Fibroblast of skin of left biceps (primary cell): ENCODE measurements at regions not wholly inside any gene's neighbourhood (a gene's known extent, or its start where the extent isn't known, plus 50 kb on each side); places are given as distances from the start of the nearest gene placed in this dataset.

ENCODE experiments used
- DNase-seq, 2 experiments: peaks; one replicate each; pipeline ENCODE4 v3.0.0-alpha.2; 2013; ENCODE audit warnings: low read depth in 2 of 2

DNA sequence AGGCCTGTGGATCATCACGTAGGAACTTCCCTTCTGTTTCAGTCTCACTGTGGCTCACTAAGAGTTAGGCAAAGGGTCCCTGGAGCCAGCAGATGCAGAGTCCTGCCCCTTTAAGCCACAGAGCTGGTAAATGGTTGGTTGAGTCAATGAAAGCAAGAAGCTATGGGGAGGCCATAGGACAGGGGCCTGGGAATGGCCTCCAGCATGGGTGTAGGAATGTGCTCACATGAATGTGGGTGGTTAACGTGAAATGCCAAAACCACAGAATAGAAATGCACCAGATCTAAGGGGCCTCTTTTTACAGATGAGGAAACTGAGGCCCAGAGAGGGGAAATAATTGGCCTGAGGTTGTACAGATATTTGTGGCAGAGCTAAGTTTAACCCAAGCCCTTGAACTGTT is 150.3 kb downstream of the TLE3 start:
- no peak for DNase-seq

DNA sequence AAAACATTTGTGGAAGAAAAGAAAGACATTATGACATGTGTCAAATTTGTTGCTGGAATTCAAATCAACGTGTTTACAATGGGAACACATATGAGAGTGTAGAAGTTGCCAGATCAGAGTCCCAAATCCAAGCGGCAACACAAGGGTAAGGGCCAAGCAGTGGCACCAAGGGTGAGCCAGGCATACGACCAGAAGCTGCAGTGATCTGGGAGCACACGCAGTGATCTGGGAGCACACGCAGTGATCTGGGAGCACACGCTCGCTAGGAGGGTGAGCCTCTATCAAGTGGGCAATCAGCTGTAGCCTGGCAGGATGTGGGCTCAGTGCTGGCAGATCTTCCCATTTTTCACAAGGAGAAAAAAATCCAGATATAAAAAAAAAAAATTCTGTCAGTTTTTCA is 148.2 kb downstream of the TLE3 start:
- DNase-seq = no peak

DNA sequence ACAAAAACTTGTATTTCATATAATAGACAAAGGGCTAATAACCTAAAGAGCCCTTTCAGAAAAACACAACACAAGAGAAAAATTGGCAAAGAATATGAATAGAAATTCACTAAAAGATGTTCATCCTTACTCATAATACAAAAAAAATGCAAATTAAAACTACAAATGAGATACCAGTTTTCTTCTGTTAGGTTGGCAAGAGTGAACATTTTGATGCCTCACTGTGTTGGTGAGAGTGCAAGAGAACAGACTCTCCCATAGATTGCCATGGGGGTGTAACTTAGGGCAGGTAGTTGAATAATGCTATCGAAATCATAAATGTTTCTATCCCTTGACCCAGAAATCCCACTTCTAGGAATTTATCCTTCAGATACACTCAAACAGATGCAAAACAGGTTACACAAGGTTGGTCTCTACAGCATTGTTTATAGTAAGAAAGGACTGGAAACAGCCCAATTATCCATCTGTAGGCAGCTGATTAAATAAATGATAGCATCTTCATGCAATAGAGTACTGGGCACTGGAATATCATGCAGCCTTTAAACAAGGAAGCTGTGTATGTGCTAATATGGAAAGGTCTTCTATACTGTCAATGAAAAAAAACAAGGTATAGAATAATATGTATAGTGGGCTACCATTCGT is 146.3 kb downstream of the TLE3 start:
- no peak for DNase-seq

DNA sequence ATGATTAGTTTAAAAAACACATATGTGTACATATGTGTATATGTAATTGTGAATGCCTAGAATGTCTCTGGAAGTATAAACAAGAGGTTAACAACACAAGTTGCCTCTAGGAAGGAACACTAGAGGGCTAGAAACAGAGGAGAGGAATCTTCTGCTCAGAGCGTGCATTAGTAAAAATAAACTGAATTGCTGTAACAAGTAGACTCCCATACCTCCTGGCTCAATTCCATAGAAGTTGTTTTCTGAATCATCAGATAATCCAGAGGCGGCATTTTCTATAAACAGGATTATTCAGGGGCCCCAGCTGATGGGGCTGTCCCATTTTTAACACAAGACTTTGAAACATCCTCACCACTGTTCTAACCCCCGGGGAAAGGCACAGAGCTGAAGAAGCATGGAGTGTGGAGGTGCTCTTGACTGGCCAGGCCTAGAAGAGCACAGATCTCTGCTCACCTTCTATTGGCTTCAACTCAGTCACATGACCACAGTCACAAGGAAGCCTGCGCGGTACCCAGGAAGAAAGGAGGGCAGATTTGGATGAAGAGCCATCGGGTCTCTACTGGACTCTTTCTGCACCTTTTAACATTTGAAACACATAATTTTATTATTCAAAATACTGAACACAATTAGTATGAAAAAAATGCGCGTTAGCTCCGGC is 145.7 kb downstream of the TLE3 start:
- DNase-seq = no peak

- no peak for DNase-seq
These were observed 144.7 kb downstream of the TLE3 start for GRCh38 chr15:69953051-69953450.

DNA sequence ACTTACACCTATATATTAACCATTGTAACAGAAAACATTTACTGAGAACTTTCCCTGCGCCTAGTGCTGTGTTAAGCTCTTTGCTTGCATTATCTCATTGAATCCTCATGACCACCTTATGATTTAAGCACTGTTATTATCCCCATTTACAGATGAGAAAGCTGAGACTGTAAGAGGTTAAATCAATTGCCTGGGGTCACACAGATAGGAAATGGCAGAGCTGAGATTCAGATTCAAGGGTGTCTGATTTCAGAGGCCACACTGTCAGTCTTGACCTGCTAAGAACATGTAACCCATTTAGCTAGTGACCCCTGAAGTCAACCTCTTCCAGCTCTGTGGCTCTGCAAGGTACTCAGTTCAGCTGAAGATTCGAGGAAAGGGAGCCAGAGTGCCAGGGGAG is 143.9 kb downstream of the TLE3 start:
- DNase-seq = no peak

GRCh38 chr15:69954666-69955065 is 143.1 kb downstream of the TLE3 start:
- DNase-seq = no peak

- no peak for DNase-seq
These were observed 142.3 kb downstream of the TLE3 start for GRCh38 chr15:69955240-69955894.

DNA sequence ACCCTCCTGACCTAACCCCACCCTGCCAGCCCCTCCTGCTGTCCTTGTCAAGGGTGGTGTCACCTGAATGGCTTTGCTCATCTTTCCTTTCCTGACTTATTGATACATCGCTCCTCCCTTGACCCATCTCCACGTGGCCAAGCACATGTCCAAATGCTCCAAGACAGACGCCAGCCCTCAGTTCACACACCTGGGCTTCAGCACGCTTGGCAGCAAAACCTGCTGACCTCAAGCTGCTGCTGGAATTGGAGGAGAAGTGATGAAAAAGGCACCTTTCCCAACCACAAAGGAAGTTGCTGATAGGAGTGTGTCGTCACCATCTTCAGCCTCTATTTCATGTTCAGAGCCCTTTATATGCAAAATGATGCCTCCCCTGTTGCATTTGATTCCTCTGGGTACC is 141.3 kb downstream of the TLE3 start:
- no peak for DNase-seq

DNA sequence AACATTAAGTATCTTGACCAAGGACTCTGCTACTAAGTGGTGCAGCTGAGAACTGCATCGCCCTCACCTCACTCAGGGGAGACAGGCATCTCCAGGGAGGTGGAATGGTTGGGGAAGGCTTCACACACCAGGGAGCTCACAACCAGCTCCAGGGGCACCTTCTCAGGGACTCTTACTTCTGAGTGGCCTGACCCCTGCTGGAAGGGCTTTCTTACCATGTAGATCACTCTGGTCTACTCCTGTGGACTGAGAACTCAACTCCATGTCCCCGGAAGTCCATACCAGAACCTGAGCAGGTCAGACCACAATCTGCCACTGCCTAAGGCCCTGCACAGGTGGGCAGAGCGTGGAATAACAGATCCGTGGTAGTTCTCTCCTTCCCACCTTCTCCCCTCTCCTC is 140.5 kb downstream of the TLE3 start:
- DNase-seq = no peak

DNA sequence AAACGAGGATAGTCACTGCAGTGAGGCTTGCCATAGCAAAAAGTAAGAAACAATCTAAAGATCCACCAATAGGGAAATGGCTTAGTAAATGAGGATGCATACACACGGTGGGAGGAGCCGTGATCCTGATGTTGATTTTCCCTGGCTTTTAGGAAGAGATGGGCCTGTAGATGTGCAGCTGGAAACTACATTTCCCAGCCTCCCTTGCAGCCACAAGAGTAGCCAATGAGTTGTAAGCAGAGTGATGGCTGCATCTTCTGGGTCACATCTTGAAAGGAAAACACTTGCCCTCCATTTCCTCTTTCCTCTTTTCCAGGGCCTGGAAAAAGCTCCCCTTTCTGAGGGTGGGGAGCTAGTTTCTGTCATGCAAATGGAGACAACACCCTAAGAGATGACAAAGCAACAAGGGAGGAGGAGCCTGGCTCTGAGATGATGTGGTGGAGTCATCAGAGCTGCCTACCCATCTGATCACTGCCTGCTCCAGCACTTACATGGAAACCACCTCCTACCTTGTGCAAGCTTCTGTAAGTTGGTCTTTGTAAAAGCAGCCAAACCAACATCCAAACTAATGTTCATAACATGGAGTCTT is 139.1 kb downstream of the TLE3 start:
- no peak for DNase-seq

GRCh38 chr15:69962561-69962960 is 135.2 kb downstream of the TLE3 start:
- DNase-seq = no peak

GRCh38 chr15:69963385-69963784 is 134.3 kb downstream of the TLE3 start:
- DNase-seq = no peak

DNA sequence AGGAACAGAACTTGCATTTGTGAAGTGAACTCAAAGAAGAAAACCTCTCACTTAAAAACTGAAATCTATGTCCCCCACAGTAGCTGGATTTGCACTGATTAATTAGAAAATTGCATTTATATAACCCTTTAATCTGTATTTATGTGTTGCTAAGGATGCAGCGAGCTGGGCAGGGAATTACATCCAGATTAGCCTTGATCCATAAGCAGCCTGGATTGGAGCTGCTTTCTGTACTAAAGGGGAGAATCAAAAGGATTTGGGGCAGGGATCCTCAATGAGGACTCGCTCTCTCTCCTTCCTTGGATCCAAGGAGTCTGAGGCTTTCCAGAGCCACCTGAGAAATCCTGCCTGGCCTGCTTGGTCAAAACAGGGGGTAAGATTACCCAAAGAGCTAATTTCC is 125.9 kb downstream of the TLE3 start:
- DNase-seq = no peak

DNA sequence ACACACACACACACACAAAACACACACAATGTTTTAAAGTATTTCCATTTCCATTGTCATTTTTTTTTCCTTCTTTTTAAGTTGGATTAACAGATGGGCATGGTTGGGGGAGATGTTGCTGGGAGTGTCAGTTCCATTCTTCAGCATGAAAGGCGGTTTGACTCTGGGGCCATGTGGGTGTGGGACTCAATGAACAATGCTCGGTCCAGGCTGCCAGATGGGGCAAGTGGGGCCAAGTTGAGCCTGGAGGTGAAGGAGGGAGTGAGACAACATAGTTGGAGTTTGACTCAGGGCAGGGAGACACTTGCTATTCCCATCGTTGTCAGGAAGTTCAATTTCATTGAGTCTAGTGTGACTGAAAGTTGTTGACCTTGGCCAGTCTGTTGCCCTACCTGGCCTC is 125.3 kb downstream of the TLE3 start:
- no peak for DNase-seq

DNA sequence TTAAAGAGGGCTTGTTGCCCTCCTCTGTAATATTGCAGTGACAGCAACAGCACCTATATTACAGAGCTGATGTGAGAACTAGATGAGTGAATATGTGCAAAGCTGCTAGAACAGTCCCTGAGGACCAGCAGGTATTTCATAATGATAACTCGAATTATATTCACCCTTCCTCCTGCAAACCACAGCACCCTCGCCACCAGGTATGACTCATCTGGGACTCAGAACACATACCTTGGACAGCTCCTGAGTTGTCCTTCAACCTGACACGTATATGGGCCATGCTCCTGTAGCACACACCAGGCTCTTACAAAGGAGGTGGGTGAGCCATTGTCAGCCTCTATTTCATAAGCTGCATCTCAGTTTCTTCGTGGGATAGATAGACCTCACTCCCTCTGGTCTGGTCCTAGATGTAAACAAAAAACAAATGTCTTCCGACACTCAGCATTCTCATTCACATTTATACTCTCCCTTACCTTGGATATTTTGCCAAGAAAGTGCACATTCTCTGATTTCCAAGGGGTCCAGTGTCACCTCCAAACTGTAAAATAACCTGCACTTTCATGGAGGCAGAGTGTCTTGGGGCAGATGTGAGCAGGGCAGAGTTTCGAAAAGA is 124.5 kb downstream of the TLE3 start:
- DNase-seq = peak; percentile 2 to 5

DNA sequence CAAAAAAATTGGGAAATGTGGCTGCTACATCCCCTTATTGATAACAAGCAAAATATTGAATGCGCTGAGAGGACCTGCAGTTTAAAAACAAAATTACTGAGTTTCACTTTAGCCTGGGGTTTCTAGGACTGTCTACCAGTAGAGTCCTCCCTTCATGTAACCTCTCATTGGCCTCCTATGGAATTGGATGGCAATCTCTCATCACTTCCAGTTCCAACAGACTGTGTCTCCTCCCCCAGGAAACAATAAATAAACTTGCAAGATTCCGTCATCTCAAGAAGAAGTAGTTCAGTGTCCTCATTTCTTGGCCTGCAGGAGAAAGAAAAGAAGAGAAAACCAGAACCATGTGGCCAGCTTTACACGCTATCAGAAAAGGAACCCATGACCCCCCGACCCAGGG is 123.8 kb downstream of the TLE3 start:
- DNase-seq = no peak

GRCh38 chr15:69974321-69974720 is 123.4 kb downstream of the TLE3 start:
- no peak for DNase-seq

- DNase-seq = peak; percentile 9 to 10
These were observed 121.2 kb downstream of the TLE3 start for GRCh38 chr15:69976366-69976994.

DNA sequence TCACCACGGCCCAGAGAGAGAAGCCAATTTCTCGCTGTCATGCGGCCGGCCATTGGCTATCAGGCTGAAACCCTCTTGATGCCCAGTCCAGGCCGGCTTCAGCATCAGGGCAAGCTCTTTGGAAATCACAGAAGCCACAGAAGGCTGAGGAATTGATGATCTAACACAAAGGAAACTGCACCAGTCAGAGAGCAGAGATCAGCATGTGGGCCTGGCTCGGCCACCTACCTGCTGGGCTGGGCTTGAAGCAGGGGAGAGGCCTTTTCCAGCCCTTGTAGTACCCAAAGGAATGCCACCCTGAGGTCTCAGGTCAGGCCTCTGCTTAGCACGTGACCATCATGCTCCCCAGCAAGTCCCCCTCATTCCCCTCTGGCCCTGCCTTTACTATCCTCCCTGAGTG is 119.1 kb downstream of the TLE3 start:
- DNase-seq = no peak

DNA sequence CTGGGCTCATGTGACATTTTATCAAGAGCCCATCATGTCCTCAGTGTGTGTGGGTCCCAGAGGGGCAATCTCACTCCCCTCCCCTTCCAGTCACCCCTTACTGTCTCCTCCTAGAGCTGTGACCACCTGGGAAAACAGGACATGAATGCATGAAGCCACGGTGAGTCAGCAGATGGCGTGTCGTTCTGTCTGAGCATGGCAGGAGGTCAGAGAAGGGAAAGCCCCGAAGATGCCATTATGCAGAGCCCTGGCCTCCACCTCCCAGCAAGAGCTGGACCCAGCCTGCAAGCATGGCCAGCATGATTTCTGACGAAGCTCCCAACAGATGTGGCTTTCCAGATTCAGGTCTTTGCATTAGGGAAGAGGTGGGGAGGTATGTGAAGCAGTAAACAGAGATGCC is 118.5 kb downstream of the TLE3 start:
- DNase-seq = no peak

- DNase-seq = no peak
These were observed 117.9 kb downstream of the TLE3 start for GRCh38 chr15:69979783-69980182.
